K562 (cell line): ENCODE measurements at regions not wholly inside any gene's neighbourhood (a gene's known extent, or its start where the extent isn't known, plus 50 kb on each side); places are given as distances from the start of the nearest gene placed in this dataset.

Experiments used
- ATAC-seq: fragments of 200-7000 bp; cut with Tn5 transposase; 3 replicates; pipeline ENCODE4 v1.9.1; 2020; ENCODE audit warnings: moderate library complexity
- BruUV-seq: library from RNA; stranded (reverse); fragments of 400-500 nt; replicated peaks from 2 replicates; lab custom pipeline; 2021; lab: Mats Ljungman, UMichigan
- CTCF ChIA-PET: fragments of 300-600 bp; formaldehyde crosslinking; extraction: SDS; loops from one replicate; lab custom pipeline; 2021; ENCODE audit warnings: low intra/inter-chr PET ratio; lab: Yijun Ruan, JAX
- POLR2A ChIA-PET: fragments of 300-600, 350-650 bp; sonication (Branson Sonifier 250); formaldehyde crosslinking; extraction: SDS; loops from one replicate; lab custom pipeline; 2021; ENCODE audit warnings: antibody characterized with exemption, inconsistent platforms; lab: Yijun Ruan, JAX
- DNase-seq, 4 experiments: peaks; one replicate each; pipeline versions ENCODE4 v3.0.0 to v3.0.0-alpha.2; 2011 to 2018; ENCODE audit warnings: low spot score in 3 of 4, mixed read lengths in 3 of 4; ENCODE audit errors: extremely low read depth in 1 of 4
- FAIRE-seq: peaks from 2 replicates; lab custom pipeline; 2011; peaks lifted over from hg19 to GRCh38; lab: Jason Lieb, UNC
- H2AFZ ChIP-seq: 2 replicates; pipeline ENCODE4 v1.6.0; 2011; ENCODE audit warnings: low read depth, low read length, control low read depth, inconsistent platforms
- H3K27ac ChIP-seq: fragments of 200-600 bp; 3 replicates; pipeline ENCODE4 v1.8.0; 2011; ENCODE audit warnings: low read depth, mild to moderate bottlenecking, control low read depth, inconsistent platforms, low read length, moderate library complexity, mixed read lengths; ENCODE audit errors: extremely low read depth
- H3K27me3 ChIP-seq, 2 experiments: fragments of 300-600 bp in 1 of 2; 2 replicates in 1 of 2; 3 replicates in 1 of 2; pipeline versions ENCODE4 v1.6.0 to v1.8.0; 2011; ENCODE audit warnings: inconsistent platforms in 2 of 2, low read length in 2 of 2, mild to moderate bottlenecking in 1 of 2, mixed read lengths in 1 of 2, moderate library complexity in 1 of 2; ENCODE audit not compliant: control insufficient read depth in 2 of 2, insufficient read depth in 2 of 2
- H3K36me3 ChIP-seq: fragments of 300-600 bp; 3 replicates; pipeline ENCODE4 v1.8.0; 2011; ENCODE audit warnings: mild to moderate bottlenecking, low read length, inconsistent platforms; ENCODE audit not compliant: control insufficient read depth, insufficient read depth
- H3K4me1 ChIP-seq, 2 experiments: fragments of 200-600 bp in 1 of 2; replicated peaks in 1 of 2; 2 replicates in 1 of 2; 3 replicates in 1 of 2; pipeline versions ENCODE4 v1.5.1 to v1.8.0; 2011; ENCODE audit warnings: inconsistent platforms in 2 of 2, low read length in 2 of 2, mild to moderate bottlenecking in 1 of 2, mixed read lengths in 1 of 2, moderate library complexity in 1 of 2; ENCODE audit not compliant: control insufficient read depth in 2 of 2, insufficient read depth in 2 of 2
- H3K4me2 ChIP-seq: 2 replicates; pipeline ENCODE4 v1.6.1; 2011; ENCODE audit warnings: low read length, control low read depth, inconsistent platforms, mixed read lengths; ENCODE audit not compliant: insufficient read depth
- H3K4me3 ChIP-seq: fragments of 200-600 bp; sonication (generic), shearing (Covaris generic); 2 replicates; pipeline ENCODE4 v1.5.1; 2016; ENCODE audit warnings: control low read depth, inconsistent platforms
- H3K79me2 ChIP-seq: fragments of 200-600 bp; 3 replicates; pipeline ENCODE4 v1.8.0; 2011; ENCODE audit warnings: low read length, inconsistent platforms; ENCODE audit not compliant: control insufficient read depth, insufficient read depth
- H3K9ac ChIP-seq, 2 experiments: 2 replicates each; pipeline versions ENCODE4 v1.6.0 to v1.6.1; 2011; ENCODE audit warnings: low read depth in 2 of 2, low read length in 2 of 2, control low read depth in 1 of 2, inconsistent platforms in 1 of 2, mild to moderate bottlenecking in 1 of 2, mixed read lengths in 1 of 2; ENCODE audit not compliant: insufficient read depth in 1 of 2
- H3K9me1 ChIP-seq: one replicate; pipeline ENCODE4 v1.6.0; 2011; ENCODE audit warnings: inconsistent platforms, mild to moderate bottlenecking, low read length, moderate library complexity; ENCODE audit not compliant: control insufficient read depth, insufficient read depth
- H3K9me3 ChIP-seq: replicated peaks from 2 replicates; pipeline ENCODE4 v1.5.1; 2011; ENCODE audit warnings: low read depth, low read length, inconsistent platforms; ENCODE audit not compliant: control insufficient read depth, insufficient read depth
- H4K20me1 ChIP-seq: replicated peaks from 2 replicates; pipeline ENCODE4 v1.6.1; 2011; ENCODE audit warnings: low read length, inconsistent platforms, mixed read lengths; ENCODE audit not compliant: control insufficient read depth, insufficient read depth
- EHMT2 ChIP-seq: fragments of 450-650 bp; IDR thresholded peaks from 2 replicates; pipeline ENCODE4 v1.6.1; 2018; ENCODE audit warnings: antibody characterized with exemption
- ELF4 ChIP-seq: fragments of 450-650 bp; formaldehyde crosslinking; IDR thresholded peaks from 2 replicates; pipeline ENCODE4 v1.4.0; 2022; ENCODE audit warnings: missing genetic modification characterization
- FOXK2 ChIP-seq, 2 experiments: fragments of 450-650 bp; IDR thresholded peaks in 1 of 2; conservative IDR thresholded peaks in 1 of 2; 2 replicates each; pipeline ENCODE4 v1.6.1; 2016; ENCODE audit warnings: low read depth in 2 of 2, mild to moderate bottlenecking in 1 of 2
- GTF2E2 ChIP-seq: fragments of 200-800 bp; sonication (Bioruptor generic); IDR thresholded peaks from 2 replicates; pipeline ENCODE4 v1.6.1; 2016; ENCODE audit warnings: missing genetic modification characterization, missing compliant biosample characterization
- ILK ChIP-seq: fragments of 450-650 bp; IDR thresholded peaks from 2 replicates; pipeline ENCODE4 v1.6.1; 2016; ENCODE audit warnings: missing genetic modification characterization, low read depth, mild to moderate bottlenecking, missing compliant biosample characterization, moderate library complexity, borderline replicate concordance
- MBD2 ChIP-seq: sonication (generic); IDR thresholded peaks from 2 replicates; pipeline ENCODE4 v1.6.1; 2016; ENCODE audit warnings: low read depth, borderline replicate concordance
- PHF21A ChIP-seq: fragments of 450-650 bp; IDR thresholded peaks from 2 replicates; pipeline ENCODE4 v1.6.1; 2017; ENCODE audit warnings: low read depth, borderline replicate concordance
- SLC30A9 ChIP-seq: fragments of 250-450 bp; sonication (Bioruptor Pico); IDR thresholded peaks from 2 replicates; pipeline ENCODE4 v1.8.0; 2022; ENCODE audit warnings: mild to moderate bottlenecking, moderate library complexity
- ZBTB7A ChIP-seq: IDR thresholded peaks from 2 replicates; pipeline ENCODE4 v1.6.1; 2011; ENCODE audit warnings: low read depth, mild to moderate bottlenecking, low read length, moderate library complexity, borderline replicate concordance; ENCODE audit not compliant: control insufficient read depth
- ZKSCAN1 ChIP-seq: fragments of 150-350 bp; IDR thresholded peaks from 2 replicates; pipeline ENCODE4 v1.6.1; 2016; ENCODE audit warnings: low read depth, low read length
- ZNF124 ChIP-seq: sonication (generic); formaldehyde crosslinking; IDR thresholded peaks from 2 replicates; pipeline ENCODE4 v1.8.1; 2022; ENCODE audit warnings: missing genetic modification reagents
- ZNF41 ChIP-seq: fragments of 250-450 bp; sonication (Bioruptor Pico); conservative IDR thresholded peaks from 2 replicates; pipeline ENCODE4 v1.4.0; 2020; ENCODE audit warnings: mild to moderate bottlenecking
- ZNF764 ChIP-seq: fragments of 250-450 bp; sonication (Bioruptor Pico); IDR thresholded peaks from 2 replicates; pipeline ENCODE4 v1.4.0; 2020; ENCODE audit warnings: low read depth, mild to moderate bottlenecking, moderate library complexity
- WGBS: fragments of 100-300 bp; shearing (Covaris generic); methylation state at CpG from one replicate; pipeline ENCODE4 v1.1.6; 2016; ENCODE audit warnings: low coverage, mixed read lengths; ENCODE audit not compliant: insufficient coverage; ENCODE audit errors: missing lambda C conversion rate; 5-methylcytosine and 5-hydroxymethylcytosine counted together
- in situ Hi-C: fragments of 300-500 bp; cut with MboI; formaldehyde crosslinking; loops from 4 replicates; pipeline ENCODE4 v1.15.0; 2018; ENCODE audit warnings: inconsistent platforms, mixed read lengths
- intact Hi-C: fragments of 100-400 bp; cut with micrococcal nuclease; formaldehyde crosslinking; loops from 2 replicates; pipeline ENCODE4 v1.14.2; 2022
- TF ChIP-seq, protein P1 (sequence below): IDR thresholded peaks from 2 replicates; pipeline ENCODE4 v1.6.1; 2012; ENCODE audit warnings: low read depth, low read length, improper control_type of control experiment, borderline replicate concordance

GRCh38 chr6:76701610-76702009 lies 629.1 kb upstream of the IMPG1 start:
- Histone ChIP-seq H3K4me2 (no peak overlapping the region), H4K20me1 (no peaks in the 10 kb centered on the region), H3K27me3 (no peaks in the 10 kb centered on the region), H3K79me2 (no peaks in the 10 kb centered on the region), H3K9me1 (no peaks in the 10 kb centered on the region), H2AFZ (no peak overlapping the region), H3K27ac (no peak overlapping the region), H3K9ac (no peak overlapping the region), H3K9me3 (no peaks in the 10 kb centered on the region), H3K36me3 (no peaks in the 10 kb centered on the region), H3K4me3 (no peak overlapping the region), H3K4me1 (no peaks in the 10 kb centered on the region)
- FAIRE-seq (no peak), DNase-seq (no peak), ATAC-seq (no peak)
- TF ChIP-seq EHMT2 (no peak), ELF4 (CRISPR knock-in tag) (no peak), ZKSCAN1 (no peak), PHF21A (no peak), FOXK2 (conservative IDR thresholded peaks at IDR 0.05 in 1 of 2, IDR thresholded peaks at IDR 0.05 in 1 of 2; ENCODE audit: low read depth in 2 of 2) (no peak)
- intact Hi-C loops (no loop called here), in situ Hi-C loops (no loop called here)
- no TSS peak for BruUV-seq
- CTCF ChIA-PET = no interaction called here
- WGBS = 0% methylated on average over 3 of the region's 3 CpGs
- POLR2A ChIA-PET = no interaction called here

DNA sequence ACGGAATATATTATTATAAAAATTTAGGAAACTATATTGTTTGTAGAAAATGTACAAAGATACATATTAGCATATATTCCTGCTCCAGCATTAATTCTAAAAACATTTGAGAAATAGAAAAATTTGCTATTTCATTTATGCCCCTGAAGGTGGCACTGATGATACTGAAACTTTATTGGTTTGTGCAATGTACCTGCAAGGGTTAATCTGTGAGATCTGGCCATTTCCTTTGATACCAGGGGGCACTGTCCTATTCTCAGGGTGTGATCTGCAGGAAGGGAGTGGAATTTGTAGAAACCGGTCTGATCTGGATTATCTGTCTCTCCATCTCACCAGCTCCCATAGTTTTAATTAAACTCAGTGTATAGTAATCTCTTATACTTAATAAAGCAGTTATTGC lies 625.1 kb upstream of the IMPG1 start:
- intact Hi-C loops (no loop called here), in situ Hi-C loops (no loop called here)
- Histone ChIP-seq H3K4me1 (no peaks in the 10 kb centered on the region), H2AFZ (no peak overlapping the region), H3K27me3 (no peaks in the 10 kb centered on the region), H3K4me3 (no peak overlapping the region), H3K9me3 (no peaks in the 10 kb centered on the region), H3K36me3 (no peaks in the 10 kb centered on the region), H3K4me2 (no peak overlapping the region)
- WGBS = 0% methylated on average over 2 of the region's 2 CpGs
- BruUV-seq = no TSS peak
- ATAC-seq (no peak), DNase-seq (no peak)
- CTCF ChIA-PET = no interaction called here
- no peak for TF ChIP-seq MBD2
- no peak for TF ChIP-seq ZBTB7A
- TF ChIP-seq, protein P1, sequence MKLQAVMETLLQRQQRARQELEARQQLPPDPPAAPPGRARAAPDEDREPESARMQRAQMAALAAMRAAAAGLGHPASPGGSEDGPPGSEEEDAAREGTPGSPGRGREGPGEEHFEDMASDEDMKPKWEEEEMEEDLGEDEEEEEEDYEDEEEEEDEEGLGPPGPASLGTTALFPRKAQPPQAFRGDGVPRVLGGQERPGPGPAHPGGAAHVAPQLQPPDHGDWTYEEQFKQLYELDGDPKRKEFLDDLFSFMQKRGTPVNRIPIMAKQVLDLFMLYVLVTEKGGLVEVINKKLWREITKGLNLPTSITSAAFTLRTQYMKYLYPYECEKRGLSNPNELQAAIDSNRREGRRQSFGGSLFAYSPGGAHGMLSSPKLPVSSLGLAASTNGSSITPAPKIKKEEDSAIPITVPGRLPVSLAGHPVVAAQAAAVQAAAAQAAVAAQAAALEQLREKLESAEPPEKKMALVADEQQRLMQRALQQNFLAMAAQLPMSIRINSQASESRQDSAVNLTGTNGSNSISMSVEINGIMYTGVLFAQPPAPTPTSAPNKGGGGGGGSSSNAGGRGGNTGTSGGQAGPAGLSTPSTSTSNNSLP = no peak
- no peak for TF ChIP-seq ZNF41 (CRISPR knock-in tag)
- no peak for TF ChIP-seq SLC30A9 (CRISPR knock-in tag)
- no peak for TF ChIP-seq ZNF764 (CRISPR knock-in tag)
- no peak for TF ChIP-seq GTF2E2 (tag)
- TF ChIP-seq ZNF124 (CRISPR knock-in tag) = no peak
- TF ChIP-seq ILK (tag) = no peak
- TF ChIP-seq, all 486 proteins: peak for 0
- Histone ChIP-seq H3K9ac (no peak overlapping the region), H3K9me1 (no peaks in the 10 kb centered on the region), H3K79me2 (no peaks in the 10 kb centered on the region), H3K27ac (no peak overlapping the region), H4K20me1 (no peaks in the 10 kb centered on the region)
- POLR2A ChIA-PET = no interaction called here
- FAIRE-seq = no peak
